ENCODE measurements at regions not wholly inside any gene's neighbourhood (a gene's known extent, or its start where the extent isn't known, plus 50 kb on each side); places are given as distances from the start of the nearest gene placed in this dataset.

DNA sequence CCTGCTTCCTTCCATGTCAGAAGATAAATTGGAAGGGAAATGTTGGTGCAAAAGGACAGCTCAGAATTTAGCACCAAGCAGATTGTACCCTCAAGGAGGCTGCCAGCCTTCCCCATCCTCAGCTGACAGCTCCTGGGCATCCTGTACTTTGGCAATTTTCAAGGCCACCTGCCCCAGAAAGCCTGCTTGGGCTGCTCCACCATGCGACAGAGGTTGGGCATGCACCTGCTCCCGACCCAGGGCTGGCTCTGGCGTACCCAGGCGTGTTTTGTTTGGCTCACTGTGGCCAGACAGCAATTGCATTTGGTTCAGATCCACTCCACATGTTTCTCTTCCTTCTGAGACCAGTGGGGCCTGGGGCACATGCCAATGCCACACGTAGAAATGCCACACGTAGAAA is 547.8 kb downstream of the NPHP4 start:
- TF ChIP-seq, protein P1, sequence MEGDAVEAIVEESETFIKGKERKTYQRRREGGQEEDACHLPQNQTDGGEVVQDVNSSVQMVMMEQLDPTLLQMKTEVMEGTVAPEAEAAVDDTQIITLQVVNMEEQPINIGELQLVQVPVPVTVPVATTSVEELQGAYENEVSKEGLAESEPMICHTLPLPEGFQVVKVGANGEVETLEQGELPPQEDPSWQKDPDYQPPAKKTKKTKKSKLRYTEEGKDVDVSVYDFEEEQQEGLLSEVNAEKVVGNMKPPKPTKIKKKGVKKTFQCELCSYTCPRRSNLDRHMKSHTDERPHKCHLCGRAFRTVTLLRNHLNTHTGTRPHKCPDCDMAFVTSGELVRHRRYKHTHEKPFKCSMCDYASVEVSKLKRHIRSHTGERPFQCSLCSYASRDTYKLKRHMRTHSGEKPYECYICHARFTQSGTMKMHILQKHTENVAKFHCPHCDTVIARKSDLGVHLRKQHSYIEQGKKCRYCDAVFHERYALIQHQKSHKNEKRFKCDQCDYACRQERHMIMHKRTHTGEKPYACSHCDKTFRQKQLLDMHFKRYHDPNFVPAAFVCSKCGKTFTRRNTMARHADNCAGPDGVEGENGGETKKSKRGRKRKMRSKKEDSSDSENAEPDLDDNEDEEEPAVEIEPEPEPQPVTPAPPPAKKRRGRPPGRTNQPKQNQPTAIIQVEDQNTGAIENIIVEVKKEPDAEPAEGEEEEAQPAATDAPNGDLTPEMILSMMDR (IDR thresholded peaks at IDR 0.05; ENCODE audit: low read depth, low read length, poor library complexity, severe bottlenecking) = no peak
- TF ChIP-seq EZH2phosphoT487 (IDR thresholded peaks at IDR 0.05; ENCODE audit: borderline replicate concordance, low read length) = no peak

Measured in DOHH2 (cell line).